Glutamatergic neuron (in vitro differentiated cells): ENCODE measurements at regions not wholly inside any gene's neighbourhood (a gene's known extent, or its start where the extent isn't known, plus 50 kb on each side); places are given as distances from the start of the nearest gene placed in this dataset.

ENCODE experiments used
- DNase-seq: peaks from one replicate; pipeline ENCODE4 v3.0.0; 2022
- H3K27ac Mint-ChIP-seq: one replicate; pipeline ENCODE4 v1.8.0; 2020; ENCODE audit warnings: mild to moderate bottlenecking, mixed read lengths, inconsistent platforms; ENCODE audit not compliant: unreplicated experiment
- H3K27me3 Mint-ChIP-seq: one replicate; pipeline ENCODE4 v1.8.0; 2020; ENCODE audit warnings: mild to moderate bottlenecking, moderate library complexity, mixed read lengths, inconsistent platforms; ENCODE audit not compliant: unreplicated experiment
- H3K36me3 Mint-ChIP-seq: one replicate; pipeline ENCODE4 v1.8.0; 2020; ENCODE audit warnings: mild to moderate bottlenecking, mixed read lengths, inconsistent platforms; ENCODE audit not compliant: unreplicated experiment
- H3K4me1 Mint-ChIP-seq: one replicate; pipeline ENCODE4 v1.8.0; 2020; ENCODE audit warnings: mild to moderate bottlenecking, low read depth, mixed read lengths, inconsistent platforms; ENCODE audit not compliant: unreplicated experiment
- H3K4me3 Mint-ChIP-seq: one replicate; pipeline ENCODE4 v1.8.0; 2020; ENCODE audit warnings: mild to moderate bottlenecking, mixed read lengths, inconsistent platforms; ENCODE audit not compliant: unreplicated experiment
- H3K9me3 Mint-ChIP-seq: one replicate; pipeline ENCODE4 v1.8.0; 2020; ENCODE audit warnings: mild to moderate bottlenecking, moderate library complexity, mixed read lengths, inconsistent platforms; ENCODE audit not compliant: unreplicated experiment
- TF ChIP-seq, protein P1 (sequence below): fragments of 200-600 bp; sonication (generic); IDR thresholded peaks from one replicate; pipeline ENCODE4 v1.5.0; 2021; ENCODE audit not compliant: partially characterized antibody, unreplicated experiment

DNA sequence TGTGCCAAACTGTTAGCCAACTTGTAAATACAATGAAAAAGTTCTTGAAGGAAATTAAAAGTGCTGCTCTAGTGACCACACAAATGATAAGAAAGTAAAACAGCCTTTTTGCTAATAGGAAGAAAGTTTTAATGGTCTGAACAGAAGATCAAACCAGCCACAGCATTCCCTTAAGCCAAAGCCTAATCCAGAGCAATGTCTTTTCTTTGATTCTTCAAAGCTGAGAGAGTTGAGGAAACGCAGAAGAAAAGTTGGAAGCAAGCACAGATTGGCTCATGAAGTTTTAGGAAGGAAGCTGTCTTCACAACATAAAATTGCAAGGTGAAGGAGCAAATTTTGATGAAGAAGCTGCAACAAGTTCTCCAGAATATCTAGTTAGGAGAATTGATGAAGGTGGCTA, 213.8 kb downstream of the ATXN7L3B start:
- DNase-seq, result no peak
- Mint-ChIP-seq H3K9me3 (no peaks in the 10 kb centered on the region), H3K4me1 (no peaks in the 10 kb centered on the region), H3K27me3 (no peaks in the 10 kb centered on the region), H3K27ac (no peak overlapping the region), H3K36me3 (no peaks in the 10 kb centered on the region), H3K4me3 (no peak overlapping the region)
- TF ChIP-seq, protein P1, sequence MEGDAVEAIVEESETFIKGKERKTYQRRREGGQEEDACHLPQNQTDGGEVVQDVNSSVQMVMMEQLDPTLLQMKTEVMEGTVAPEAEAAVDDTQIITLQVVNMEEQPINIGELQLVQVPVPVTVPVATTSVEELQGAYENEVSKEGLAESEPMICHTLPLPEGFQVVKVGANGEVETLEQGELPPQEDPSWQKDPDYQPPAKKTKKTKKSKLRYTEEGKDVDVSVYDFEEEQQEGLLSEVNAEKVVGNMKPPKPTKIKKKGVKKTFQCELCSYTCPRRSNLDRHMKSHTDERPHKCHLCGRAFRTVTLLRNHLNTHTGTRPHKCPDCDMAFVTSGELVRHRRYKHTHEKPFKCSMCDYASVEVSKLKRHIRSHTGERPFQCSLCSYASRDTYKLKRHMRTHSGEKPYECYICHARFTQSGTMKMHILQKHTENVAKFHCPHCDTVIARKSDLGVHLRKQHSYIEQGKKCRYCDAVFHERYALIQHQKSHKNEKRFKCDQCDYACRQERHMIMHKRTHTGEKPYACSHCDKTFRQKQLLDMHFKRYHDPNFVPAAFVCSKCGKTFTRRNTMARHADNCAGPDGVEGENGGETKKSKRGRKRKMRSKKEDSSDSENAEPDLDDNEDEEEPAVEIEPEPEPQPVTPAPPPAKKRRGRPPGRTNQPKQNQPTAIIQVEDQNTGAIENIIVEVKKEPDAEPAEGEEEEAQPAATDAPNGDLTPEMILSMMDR, result no peak

DNA sequence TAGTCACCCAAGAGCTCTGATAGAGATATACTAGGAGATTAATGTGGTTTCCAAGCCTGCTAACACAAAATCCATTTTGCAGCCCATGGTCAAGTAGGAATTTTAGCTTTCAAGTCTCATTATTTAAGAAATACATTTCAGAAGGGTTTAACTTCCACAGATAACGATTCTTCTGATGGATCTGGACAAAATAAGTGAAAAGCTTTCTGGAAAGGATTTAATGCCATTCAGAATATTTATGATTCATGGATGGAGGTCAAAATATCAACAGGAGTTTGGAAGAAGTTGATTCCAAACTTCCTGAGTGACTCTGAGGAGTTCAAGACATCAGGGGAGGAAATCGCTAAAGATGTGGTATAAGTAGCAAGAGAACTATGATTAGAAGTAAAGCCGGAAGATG, 214.6 kb downstream of the ATXN7L3B start:
- DNase-seq, result no peak
- Mint-ChIP-seq H3K27ac (no peak overlapping the region), H3K36me3 (peaks cover 2% of the 10 kb centered on the region), H3K4me1 (no peaks in the 10 kb centered on the region), H3K9me3 (peaks cover 2% of the 10 kb centered on the region), H3K4me3 (no peak overlapping the region), H3K27me3 (no peaks in the 10 kb centered on the region)
- TF ChIP-seq, protein P1, result no peak

DNA sequence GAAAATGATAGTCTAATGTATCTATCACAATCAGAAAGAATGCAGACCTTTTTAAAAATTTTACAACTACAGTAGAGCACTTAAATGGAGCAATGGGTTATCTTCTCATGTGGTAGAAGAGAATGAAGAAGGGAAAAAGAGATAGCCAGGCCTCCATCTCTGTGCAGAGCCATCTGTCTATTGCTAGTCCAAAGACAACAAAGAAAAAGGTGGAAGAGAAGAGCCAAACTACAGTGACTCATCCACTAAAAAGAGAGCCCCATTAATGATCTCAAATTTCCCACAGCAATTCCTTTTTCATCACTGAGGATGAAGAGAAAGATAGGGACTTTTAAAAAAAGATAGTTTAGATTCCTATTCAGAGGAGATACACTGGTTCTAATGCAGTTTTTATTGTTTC, 232.9 kb downstream of the ATXN7L3B start:
- H3K27me3 Mint-ChIP-seq, result no peaks in the 10 kb centered on the region
- H3K9me3 Mint-ChIP-seq, result no peaks in the 10 kb centered on the region
- no peak overlapping the region for H3K4me3 Mint-ChIP-seq
- H3K27ac Mint-ChIP-seq, result peak overlapping the region; percentile 57
- H3K36me3 Mint-ChIP-seq, result no peaks in the 10 kb centered on the region
- H3K4me1 Mint-ChIP-seq, result peaks cover 3% of the 10 kb centered on the region
- TF ChIP-seq, protein P1, result no peak
- DNase-seq, result no peak

DNA sequence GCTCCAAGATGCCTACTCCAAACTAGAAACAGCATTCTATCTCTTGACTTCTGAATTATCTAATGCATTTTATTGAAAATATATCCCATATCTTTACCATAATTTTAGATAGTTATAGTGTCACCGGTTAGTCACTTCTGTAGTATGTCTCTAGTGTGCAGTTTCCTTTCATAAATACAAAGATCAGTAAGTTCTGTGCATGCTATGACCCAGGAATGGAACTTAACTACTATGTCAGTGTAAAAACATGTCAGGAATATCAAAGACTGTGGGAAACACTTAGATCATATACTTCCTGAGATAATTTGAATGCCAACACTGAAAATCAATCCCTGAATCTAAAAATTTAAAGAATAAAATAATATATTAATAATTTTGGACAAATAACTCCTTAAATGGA, 237.6 kb downstream of the ATXN7L3B start:
- Mint-ChIP-seq H3K9me3 (no peaks in the 10 kb centered on the region), H3K36me3 (no peaks in the 10 kb centered on the region), H3K27me3 (no peaks in the 10 kb centered on the region), H3K4me1 (peaks cover 3% of the 10 kb centered on the region), H3K27ac (no peak overlapping the region), H3K4me3 (no peak overlapping the region)
- no peak for DNase-seq
- TF ChIP-seq, protein P1, result no peak

DNA sequence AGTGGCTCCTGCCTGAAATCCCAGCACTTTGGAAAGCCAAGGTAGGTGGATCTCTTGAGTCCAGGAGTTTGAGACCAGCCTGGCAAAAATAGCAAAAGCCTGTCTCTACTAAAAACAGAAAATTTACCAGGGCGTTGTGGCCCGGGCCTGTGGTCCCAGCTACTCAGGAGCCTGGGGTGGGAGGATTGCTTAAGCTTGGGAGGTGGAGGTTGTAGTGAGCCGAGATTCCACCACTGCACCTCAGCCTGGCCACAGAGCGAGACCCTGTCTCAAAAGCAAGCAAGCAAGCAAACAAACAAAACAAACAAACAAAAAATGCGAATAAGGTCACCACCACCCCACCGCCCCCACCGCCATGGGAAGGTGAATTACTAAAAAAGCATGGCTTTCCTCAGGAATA, 238.7 kb downstream of the ATXN7L3B start:
- no peak for DNase-seq
- no peaks in the 10 kb centered on the region for H3K9me3 Mint-ChIP-seq
- H3K4me3 Mint-ChIP-seq, result no peak overlapping the region
- H3K36me3 Mint-ChIP-seq, result no peaks in the 10 kb centered on the region
- TF ChIP-seq, protein P1, result no peak
- H3K4me1 Mint-ChIP-seq, result peaks cover 5% of the 10 kb centered on the region
- no peaks in the 10 kb centered on the region for H3K27me3 Mint-ChIP-seq
- H3K27ac Mint-ChIP-seq, result no peak overlapping the region
